ENCODE measurements at regions not wholly inside any gene's neighbourhood (a gene's known extent, or its start where the extent isn't known, plus 50 kb on each side); places are given as distances from the start of the nearest gene placed in this dataset.

DNA sequence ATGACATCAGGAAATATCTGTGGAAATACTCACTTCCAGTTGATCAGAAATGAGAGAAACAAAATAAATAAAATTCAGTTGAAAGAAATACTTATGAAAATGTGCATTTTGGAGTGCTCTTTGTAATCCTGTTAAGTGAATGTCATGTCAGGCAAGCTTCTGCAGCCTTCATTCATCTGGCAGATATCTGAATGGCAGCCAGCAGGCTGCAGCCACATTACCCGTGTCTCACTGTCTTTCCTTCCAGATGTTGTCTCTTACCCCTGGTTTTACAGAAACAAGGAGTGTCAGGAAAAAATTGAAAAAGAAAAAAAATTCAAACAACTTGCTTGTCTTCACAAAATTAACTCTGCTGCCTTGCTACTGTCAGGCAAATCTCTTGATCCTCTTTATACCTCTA, 445.0 kb upstream of the RIOK2 start:
- Histone ChIP-seq H3K9me2 (replicated peaks; ENCODE audit: insufficient read depth) (no peaks in the 10 kb centered on the region), H3K27ac (no peak overlapping the region), H3K9me3 (ENCODE audit: low read depth) (no peaks in the 10 kb centered on the region), H3K27me3 (no peaks in the 10 kb centered on the region), H4K20me1 (ENCODE audit: insufficient read depth, poor library complexity, severe bottlenecking) (no peaks in the 10 kb centered on the region), H3K36me3 (replicated peaks; ENCODE audit: insufficient read depth, low read depth) (no peaks in the 10 kb centered on the region), H2AFZ (no peak overlapping the region), H3K4me2 (no peak overlapping the region), H3K4me1 (ENCODE audit: insufficient read depth) (no peaks in the 10 kb centered on the region), H3K4me3 (no peak overlapping the region), H3K79me2 (no peaks in the 10 kb centered on the region)
- WGBS (ENCODE audit: low lambda C conversion rate, missing lambda C conversion rate): 48% methylated on average over 1 of the region's 1 CpG
- TF ChIP-seq EZH2phosphoT487 (IDR thresholded peaks at IDR 0.05; ENCODE audit: low read depth, severe bottlenecking, unreplicated experiment) (no peak), EZH2 (IDR thresholded peaks at IDR 0.05; ENCODE audit: borderline replicate concordance) (no peak)
- TF ChIP-seq, protein P1, sequence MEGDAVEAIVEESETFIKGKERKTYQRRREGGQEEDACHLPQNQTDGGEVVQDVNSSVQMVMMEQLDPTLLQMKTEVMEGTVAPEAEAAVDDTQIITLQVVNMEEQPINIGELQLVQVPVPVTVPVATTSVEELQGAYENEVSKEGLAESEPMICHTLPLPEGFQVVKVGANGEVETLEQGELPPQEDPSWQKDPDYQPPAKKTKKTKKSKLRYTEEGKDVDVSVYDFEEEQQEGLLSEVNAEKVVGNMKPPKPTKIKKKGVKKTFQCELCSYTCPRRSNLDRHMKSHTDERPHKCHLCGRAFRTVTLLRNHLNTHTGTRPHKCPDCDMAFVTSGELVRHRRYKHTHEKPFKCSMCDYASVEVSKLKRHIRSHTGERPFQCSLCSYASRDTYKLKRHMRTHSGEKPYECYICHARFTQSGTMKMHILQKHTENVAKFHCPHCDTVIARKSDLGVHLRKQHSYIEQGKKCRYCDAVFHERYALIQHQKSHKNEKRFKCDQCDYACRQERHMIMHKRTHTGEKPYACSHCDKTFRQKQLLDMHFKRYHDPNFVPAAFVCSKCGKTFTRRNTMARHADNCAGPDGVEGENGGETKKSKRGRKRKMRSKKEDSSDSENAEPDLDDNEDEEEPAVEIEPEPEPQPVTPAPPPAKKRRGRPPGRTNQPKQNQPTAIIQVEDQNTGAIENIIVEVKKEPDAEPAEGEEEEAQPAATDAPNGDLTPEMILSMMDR (IDR thresholded peaks at IDR 0.05; ENCODE audit: poor library complexity): no peak
- DNase-seq (ENCODE audit: low spot score): no peak

DNA sequence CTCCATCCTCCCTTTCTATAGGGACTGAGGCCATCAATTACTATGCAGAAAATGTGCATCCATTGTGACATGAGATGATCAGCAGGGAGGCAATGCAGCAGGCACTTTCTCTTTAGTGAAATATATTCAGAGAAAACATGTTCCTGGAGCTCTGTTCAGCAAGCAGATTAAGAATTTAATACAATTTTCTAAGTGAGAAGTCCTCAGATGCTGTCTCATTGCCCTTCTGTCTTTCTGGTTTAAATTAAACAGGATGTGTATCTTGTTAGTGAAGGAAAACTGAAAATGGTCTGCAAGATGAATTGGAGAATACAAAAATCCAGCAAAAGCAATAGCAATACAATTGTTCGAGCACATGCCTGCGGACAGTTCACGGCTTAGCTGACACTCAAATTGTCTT, 445.8 kb upstream of the RIOK2 start:
- Histone ChIP-seq H4K20me1 (ENCODE audit: insufficient read depth, poor library complexity, severe bottlenecking) (no peaks in the 10 kb centered on the region), H3K79me2 (no peaks in the 10 kb centered on the region), H3K4me3 (no peak overlapping the region), H3K4me2 (no peak overlapping the region), H3K27me3 (no peaks in the 10 kb centered on the region), H3K36me3 (replicated peaks; ENCODE audit: insufficient read depth, low read depth) (no peaks in the 10 kb centered on the region), H3K27ac (no peak overlapping the region), H2AFZ (no peak overlapping the region), H3K9me2 (replicated peaks; ENCODE audit: insufficient read depth) (no peaks in the 10 kb centered on the region), H3K9me3 (ENCODE audit: low read depth) (no peaks in the 10 kb centered on the region), H3K4me1 (ENCODE audit: insufficient read depth) (no peaks in the 10 kb centered on the region)
- no peak for TF ChIP-seq EZH2phosphoT487 (IDR thresholded peaks at IDR 0.05; ENCODE audit: low read depth, severe bottlenecking, unreplicated experiment)
- no peak for TF ChIP-seq EZH2 (IDR thresholded peaks at IDR 0.05; ENCODE audit: borderline replicate concordance)
- TF ChIP-seq, protein P1 (IDR thresholded peaks at IDR 0.05; ENCODE audit: poor library complexity): no peak
- 100% methylated on average over 3 of the region's 3 CpGs for WGBS (ENCODE audit: low lambda C conversion rate, missing lambda C conversion rate)
- DNase-seq (ENCODE audit: low spot score): no peak

DNA sequence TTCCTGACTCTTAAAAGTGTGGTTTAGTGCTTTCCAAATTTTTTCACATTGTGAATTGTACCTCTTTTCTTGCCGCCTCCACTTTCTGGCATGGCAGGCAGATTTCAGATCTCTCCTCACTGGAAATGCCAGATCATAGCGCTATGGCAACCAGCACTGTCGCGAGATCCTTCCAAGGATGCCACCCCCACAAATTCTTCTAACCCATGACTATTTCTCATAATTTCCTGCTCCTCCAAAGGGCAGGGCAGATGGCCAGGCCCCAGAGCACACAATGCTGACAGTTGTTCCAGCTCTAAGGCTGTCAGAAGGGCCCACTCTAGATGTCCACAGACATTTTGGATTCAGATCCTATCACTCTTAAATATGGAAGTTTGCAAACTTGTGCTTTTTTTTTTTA, 446.2 kb upstream of the RIOK2 start:
- Histone ChIP-seq H4K20me1 (ENCODE audit: insufficient read depth, poor library complexity, severe bottlenecking) (no peaks in the 10 kb centered on the region), H3K27me3 (no peaks in the 10 kb centered on the region), H3K9me3 (ENCODE audit: low read depth) (no peaks in the 10 kb centered on the region), H3K4me2 (no peak overlapping the region), H3K27ac (no peak overlapping the region), H3K4me3 (no peak overlapping the region), H2AFZ (no peak overlapping the region), H3K4me1 (ENCODE audit: insufficient read depth) (no peaks in the 10 kb centered on the region), H3K36me3 (replicated peaks; ENCODE audit: insufficient read depth, low read depth) (no peaks in the 10 kb centered on the region), H3K79me2 (no peaks in the 10 kb centered on the region), H3K9me2 (replicated peaks; ENCODE audit: insufficient read depth) (no peaks in the 10 kb centered on the region)
- TF ChIP-seq EZH2phosphoT487 (IDR thresholded peaks at IDR 0.05; ENCODE audit: low read depth, severe bottlenecking, unreplicated experiment): no peak
- TF ChIP-seq, protein P1 (IDR thresholded peaks at IDR 0.05; ENCODE audit: poor library complexity): no peak
- whole genome bisulfite sequencing (ENCODE audit: low lambda C conversion rate, missing lambda C conversion rate): 89% methylated on average over 4 of the region's 4 CpGs
- peak; percentile 3 for DNase-seq (ENCODE audit: low spot score)

DNA sequence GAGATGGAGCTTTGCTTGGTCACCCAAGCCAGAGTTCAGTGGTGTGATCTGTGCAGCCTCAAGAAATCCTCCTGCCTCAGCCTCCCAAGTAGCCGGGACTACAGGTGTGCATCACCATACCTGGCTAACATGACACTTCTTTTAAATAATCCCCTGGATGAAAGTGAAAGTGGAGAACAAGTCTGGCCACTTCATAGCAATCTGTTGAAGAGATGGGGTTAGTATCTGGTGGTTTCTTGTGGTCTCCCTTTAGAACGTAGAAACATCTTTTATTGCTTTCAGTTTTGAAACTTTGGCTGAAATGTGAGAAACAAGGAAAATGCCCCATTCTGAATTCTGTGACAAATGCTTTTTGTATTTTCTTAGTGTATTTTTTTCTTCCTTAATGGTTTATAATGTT, 452.5 kb upstream of the RIOK2 start:
- Histone ChIP-seq H3K36me3 (replicated peaks; ENCODE audit: insufficient read depth, low read depth) (no peaks in the 10 kb centered on the region), H2AFZ (no peak overlapping the region)
- TF ChIP-seq EZH2 (IDR thresholded peaks at IDR 0.05; ENCODE audit: borderline replicate concordance): no peak
- TF ChIP-seq, protein P1 (IDR thresholded peaks at IDR 0.05; ENCODE audit: poor library complexity): no peak
- no peak for TF ChIP-seq EZH2phosphoT487 (IDR thresholded peaks at IDR 0.05; ENCODE audit: low read depth, severe bottlenecking, unreplicated experiment)

More for the DNA sequence above, 452.5 kb upstream of the RIOK2 start:
- Histone ChIP-seq H3K4me1 (ENCODE audit: insufficient read depth) (no peaks in the 10 kb centered on the region), H3K9me2 (replicated peaks; ENCODE audit: insufficient read depth) (no peaks in the 10 kb centered on the region), H3K79me2 (no peaks in the 10 kb centered on the region), H3K4me3 (no peak overlapping the region), H4K20me1 (ENCODE audit: insufficient read depth, poor library complexity, severe bottlenecking) (no peaks in the 10 kb centered on the region), H3K4me2 (no peak overlapping the region), H3K27me3 (no peaks in the 10 kb centered on the region), H3K27ac (no peak overlapping the region), H3K9me3 (ENCODE audit: low read depth) (no peaks in the 10 kb centered on the region)
- 92% methylated on average over 2 of the region's 2 CpGs for WGBS (ENCODE audit: low lambda C conversion rate, missing lambda C conversion rate)
- no peak for DNase-seq (ENCODE audit: low spot score)
